ENCODE measurements at regions not wholly inside any gene's neighbourhood (a gene's known extent, or its start where the extent isn't known, plus 50 kb on each side); places are given as distances from the start of the nearest gene placed in this dataset.
"Not testable (repeated sequence)": the region's sequence is repeated elsewhere in the genome, so short reads cannot be mapped to it uniquely, and the experiment has no call there.

GRCh38 chr3:69628951-69629350 lies 110.3 kb upstream of the MITF start:
- H3K36me3 ChIP-seq: no peaks in the 10 kb centered on the region
- H3K9me3 ChIP-seq: no peaks in the 10 kb centered on the region
- DNase-seq (ENCODE audit: low spot score): no peak
- no peak overlapping the region for H3K4me3 ChIP-seq
- no peak overlapping the region for H3K27ac ChIP-seq
- H3K4me1 ChIP-seq (replicated peaks): no peaks in the 10 kb centered on the region
- 3% methylated on average over 1 of the region's 1 CpG for WGBS
- H3K27me3 ChIP-seq (replicated peaks; ENCODE audit: insufficient read depth): no peaks in the 10 kb centered on the region
- intact Hi-C loops (cut with DNase I): no loop called here
- no peak for TF ChIP-seq CTCF (IDR thresholded peaks at IDR 0.05)
- no peak for TF ChIP-seq POLR2A (IDR thresholded peaks at IDR 0.05)
- TF ChIP-seq POLR2AphosphoS5 (IDR thresholded peaks at IDR 0.05): no peak

GRCh38 chr3:69613286-69613685 lies 126.0 kb upstream of the MITF start:
- TF ChIP-seq CTCF (IDR thresholded peaks at IDR 0.05) (no peak), POLR2A (IDR thresholded peaks at IDR 0.05) (no peak), POLR2AphosphoS5 (IDR thresholded peaks at IDR 0.05) (no peak)
- Histone ChIP-seq H3K4me3 (no peak overlapping the region), H3K9me3 (no peaks in the 10 kb centered on the region), H3K27ac (no peak overlapping the region), H3K27me3 (replicated peaks; ENCODE audit: insufficient read depth) (no peaks in the 10 kb centered on the region), H3K36me3 (no peaks in the 10 kb centered on the region), H3K4me1 (replicated peaks) (no peaks in the 10 kb centered on the region)
- intact Hi-C loops (cut with DNase I): no loop called here
- no peak for DNase-seq (ENCODE audit: low spot score)
- 93% methylated on average over 5 of the region's 5 CpGs for WGBS

GRCh38 chr3:69612791-69613190 lies 126.5 kb upstream of the MITF start:
- H3K4me1 ChIP-seq (replicated peaks): no peaks in the 10 kb centered on the region
- H3K27me3 ChIP-seq (replicated peaks; ENCODE audit: insufficient read depth): no peaks in the 10 kb centered on the region
- WGBS: 90% methylated on average over 2 of the region's 2 CpGs
- intact Hi-C loops (cut with DNase I): no loop called here
- H3K4me3 ChIP-seq: no peak overlapping the region
- H3K9me3 ChIP-seq: no peaks in the 10 kb centered on the region
- no peak for DNase-seq (ENCODE audit: low spot score)
- no peak overlapping the region for H3K27ac ChIP-seq
- TF ChIP-seq CTCF (IDR thresholded peaks at IDR 0.05) (no peak), POLR2AphosphoS5 (IDR thresholded peaks at IDR 0.05) (no peak), POLR2A (IDR thresholded peaks at IDR 0.05) (no peak)
- no peaks in the 10 kb centered on the region for H3K36me3 ChIP-seq

GRCh38 chr3:69609566-69609965 lies 129.7 kb upstream of the MITF start:
- intact Hi-C loops (cut with DNase I); H3K4me3 ChIP-seq; H3K4me1 ChIP-seq (replicated peaks); H3K9me3 ChIP-seq; H3K36me3 ChIP-seq; H3K27me3 ChIP-seq (replicated peaks; ENCODE audit: insufficient read depth); DNase-seq (ENCODE audit: low spot score); H3K27ac ChIP-seq: not testable (repeated sequence)
- WGBS: 67% methylated on average over 1 of the region's 1 CpG

GRCh38 chr3:69607466-69608305 lies 131.6 kb upstream of the MITF start:
- TF ChIP-seq POLR2AphosphoS5 (IDR thresholded peaks at IDR 0.05): no peak
- no peak for TF ChIP-seq POLR2A (IDR thresholded peaks at IDR 0.05)
- no peak for TF ChIP-seq CTCF (IDR thresholded peaks at IDR 0.05)
- intact Hi-C loops (cut with DNase I): no loop called here
- 94% methylated on average over 4 of the region's 4 CpGs for WGBS

More at GRCh38 chr3:69607466-69608305, 131.6 kb upstream of the MITF start:
- no peak for DNase-seq (ENCODE audit: low spot score)
- no peaks in the 10 kb centered on the region for H3K36me3 ChIP-seq
- no peaks in the 10 kb centered on the region for H3K27me3 ChIP-seq (replicated peaks; ENCODE audit: insufficient read depth)
- H3K27ac ChIP-seq: no peak overlapping the region
- H3K4me3 ChIP-seq: no peak overlapping the region
- no peaks in the 10 kb centered on the region for H3K4me1 ChIP-seq (replicated peaks)
- no peaks in the 10 kb centered on the region for H3K9me3 ChIP-seq
